GM19240 (cell line): ENCODE measurements at regions not wholly inside any gene's neighbourhood (a gene's known extent, or its start where the extent isn't known, plus 50 kb on each side); places are given as distances from the start of the nearest gene placed in this dataset.
"Not testable (repeated sequence)": the region's sequence is repeated elsewhere in the genome, so short reads cannot be mapped to it uniquely, and the experiment has no call there.

Experiments used
- DNase-seq: peaks from one replicate; pipeline ENCODE4 v3.0.0; 2011; ENCODE audit warnings: low spot score; ENCODE audit not compliant: insufficient read length

DNA sequence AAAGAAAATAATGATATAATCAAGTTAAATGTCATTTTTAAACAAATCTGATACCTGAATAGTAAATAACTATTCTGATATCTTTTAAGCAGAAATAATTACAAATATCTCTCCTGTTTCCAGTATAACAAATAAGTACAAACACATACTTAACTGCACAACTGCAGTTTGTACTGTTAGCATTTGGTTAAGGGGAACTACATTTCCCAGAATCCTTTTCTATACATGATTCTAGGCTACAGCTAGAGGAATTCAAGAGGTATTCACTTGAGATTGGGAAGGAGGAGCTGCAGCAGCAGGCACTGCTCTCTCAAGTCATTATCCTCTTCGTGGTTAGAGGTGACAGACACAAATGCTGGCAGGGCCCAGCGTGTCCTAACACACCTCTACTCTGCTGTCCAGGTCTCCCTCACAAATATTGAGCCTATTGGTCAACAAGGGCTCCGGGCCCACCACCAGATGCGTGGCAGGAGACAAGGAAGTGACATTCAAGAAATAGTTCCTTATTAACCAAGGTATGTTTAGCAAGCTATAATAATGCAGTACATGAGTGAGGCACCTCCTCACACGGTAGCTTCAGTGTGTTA, 255.1 kb upstream of the MKLN1 start:
- no peak for DNase-seq

GRCh38 chr7:131074043-131074442, 253.6 kb upstream of the MKLN1 start:
- no peak for DNase-seq

DNA sequence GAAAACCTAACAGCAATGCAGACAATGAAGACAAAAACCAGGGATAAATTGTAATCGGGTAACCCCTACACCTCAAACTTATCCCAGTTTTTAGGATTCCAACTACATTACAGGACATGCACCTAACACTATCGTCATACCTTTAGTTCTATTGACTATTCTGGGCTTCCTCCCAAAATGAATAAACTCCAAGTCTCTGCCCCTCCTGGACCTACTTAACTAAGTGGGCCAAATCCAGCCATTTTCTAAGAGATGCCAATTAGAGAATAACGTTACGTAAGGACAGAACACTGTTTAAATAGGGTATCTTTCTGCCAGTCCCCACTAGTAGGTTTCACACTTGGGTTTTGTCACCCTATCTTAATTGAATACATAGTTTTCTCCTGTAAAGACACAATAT, 253.1 kb upstream of the MKLN1 start:
- DNase-seq, result no peak

- no peak for DNase-seq
Observed at GRCh38 chr7:131075406-131075805, 252.3 kb upstream of the MKLN1 start.

DNA sequence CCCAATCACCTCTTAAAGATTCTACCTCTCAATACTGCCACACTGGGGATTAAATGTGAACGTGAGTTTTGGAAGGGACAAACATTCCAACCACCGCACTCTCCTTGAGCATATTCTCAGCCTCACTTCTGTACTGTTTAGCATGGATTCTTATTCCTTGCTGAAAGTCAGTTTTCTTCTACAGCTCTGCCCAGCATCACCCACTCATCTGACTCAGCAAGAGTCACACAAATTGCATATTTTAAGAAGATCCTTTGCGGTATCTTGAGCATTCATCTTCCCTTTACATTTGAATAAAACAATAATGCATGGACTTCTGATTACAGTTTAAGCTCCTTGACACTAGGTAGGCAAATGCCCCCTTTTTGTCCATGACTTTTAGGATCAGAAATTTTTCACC, 251.6 kb upstream of the MKLN1 start:
- no peak for DNase-seq

DNA sequence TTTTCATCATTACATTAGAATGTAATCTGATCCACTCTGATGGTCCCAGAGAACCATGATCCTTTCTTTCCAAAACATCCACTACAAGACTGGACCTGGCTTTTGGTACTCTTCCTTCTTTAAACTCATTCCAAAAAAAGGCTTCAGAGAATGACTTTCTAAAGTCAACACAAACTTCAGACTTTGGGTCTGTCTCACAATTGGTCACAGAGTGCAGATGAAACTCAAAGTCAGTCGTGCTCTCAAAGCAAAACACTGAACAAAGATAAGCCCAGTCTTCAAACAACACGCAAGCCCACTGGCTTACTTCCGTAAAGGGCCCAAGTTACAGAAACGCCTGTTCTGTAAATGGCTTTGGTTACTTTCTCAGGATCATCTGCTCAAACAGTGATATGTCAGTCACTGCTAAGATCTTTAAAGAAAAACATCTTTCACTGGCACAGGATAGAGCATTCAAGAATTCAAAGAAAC, 250.9 kb upstream of the MKLN1 start:
- no peak for DNase-seq

DNA sequence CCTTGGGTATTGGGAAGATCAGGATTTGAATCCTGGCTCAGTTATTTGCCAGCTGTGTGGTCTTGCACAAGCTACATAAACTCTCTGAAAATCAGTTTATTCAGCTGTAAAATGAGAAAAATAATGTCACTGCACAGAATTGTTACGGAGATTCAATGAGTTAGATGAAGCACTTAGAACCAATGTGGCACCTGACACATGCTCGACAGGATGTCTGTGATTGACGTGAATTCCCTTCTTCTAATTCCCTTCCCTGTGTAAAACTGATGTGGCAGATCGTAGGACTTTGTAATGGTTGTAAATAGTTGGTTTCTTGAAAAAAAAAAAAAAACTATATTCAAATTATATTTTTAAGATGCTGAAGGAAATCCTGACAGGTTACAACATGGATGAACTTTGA, 249.9 kb upstream of the MKLN1 start:
- no peak for DNase-seq

DNA sequence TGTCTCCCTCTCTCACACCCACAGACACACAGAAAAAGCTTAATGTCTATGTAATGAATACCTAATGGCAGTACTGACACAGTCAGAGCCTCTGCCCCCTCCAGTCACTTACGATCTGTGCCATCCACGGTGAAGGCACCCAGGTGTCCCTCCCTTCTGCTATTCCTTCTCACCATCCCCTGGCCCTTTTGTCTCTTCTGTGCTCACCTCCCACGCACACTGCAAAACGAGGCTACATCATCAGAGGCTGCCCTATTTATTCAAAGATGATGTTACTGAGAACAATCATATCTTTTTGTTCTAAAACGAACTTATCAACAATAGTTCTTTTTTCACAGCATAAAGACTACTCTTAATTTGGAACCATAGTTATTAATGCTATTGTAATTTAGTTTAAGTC, 246.9 kb upstream of the MKLN1 start:
- no peak for DNase-seq

- no peak for DNase-seq
Observed at GRCh38 chr7:131081308-131081707, 246.4 kb upstream of the MKLN1 start.

GRCh38 chr7:131083781-131084180, 243.9 kb upstream of the MKLN1 start:
- DNase-seq, result no peak

DNA sequence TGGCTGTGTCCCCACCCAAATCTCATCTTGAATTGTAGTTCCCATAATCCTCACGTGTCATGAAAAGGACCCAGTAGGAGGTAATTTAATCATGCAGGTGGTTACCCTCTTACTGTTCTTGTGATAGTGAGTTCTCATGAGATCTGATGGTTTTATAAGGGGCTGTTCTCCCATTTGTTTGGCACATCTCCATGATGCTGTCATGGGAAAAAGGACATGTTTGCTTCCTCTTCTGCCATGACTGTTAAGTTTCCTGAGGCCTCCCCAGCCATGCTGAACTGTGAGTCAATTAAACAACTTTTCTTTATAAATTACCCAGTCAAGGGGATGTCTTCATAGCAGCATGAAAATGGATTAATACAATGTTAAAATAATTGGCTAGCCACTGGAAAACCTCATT, 243.3 kb upstream of the MKLN1 start:
- DNase-seq, result not testable (repeated sequence)

GRCh38 chr7:131087756-131088658, 239.7 kb upstream of the MKLN1 start:
- no peak for DNase-seq

DNA sequence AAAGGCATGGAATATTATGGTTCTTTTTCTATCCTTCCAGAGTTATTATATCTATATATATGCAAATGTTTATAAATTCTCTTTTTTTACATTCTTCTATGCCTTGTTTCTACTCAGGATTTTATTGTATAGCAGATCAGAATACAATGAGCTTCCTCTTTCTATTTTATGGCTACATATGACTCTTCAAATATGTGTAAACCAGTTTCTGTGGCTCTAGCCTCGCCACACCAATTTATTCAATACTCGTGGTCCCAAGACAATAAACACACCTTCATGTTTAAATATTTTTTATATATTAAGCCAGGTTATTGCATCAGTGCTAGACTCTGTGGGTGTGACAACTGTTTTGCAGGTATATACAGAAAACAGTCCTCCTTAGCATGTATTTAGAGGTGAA, 237.5 kb upstream of the MKLN1 start:
- DNase-seq, result no peak

GRCh38 chr7:131090886-131091692, 236.6 kb upstream of the MKLN1 start:
- no peak for DNase-seq

DNA sequence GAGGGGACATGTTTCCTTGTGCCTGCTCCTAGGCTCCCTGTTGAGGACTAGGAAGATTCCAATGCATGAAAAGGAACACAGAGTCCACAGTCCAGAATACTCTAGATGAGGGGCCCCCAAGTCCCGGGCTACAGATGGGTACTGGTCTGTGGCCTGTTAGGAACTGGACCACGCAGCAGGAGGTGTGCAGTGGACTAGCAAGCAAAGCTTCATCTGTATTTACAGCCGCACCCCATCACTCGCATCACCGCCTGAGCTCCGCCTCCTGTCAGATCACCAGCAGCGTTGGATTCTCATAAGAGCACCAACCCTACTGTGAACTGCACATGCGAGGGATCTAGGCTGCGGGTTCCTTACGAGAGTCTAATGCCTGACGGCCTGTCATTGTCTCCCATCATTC, 233.0 kb upstream of the MKLN1 start:
- DNase-seq, result no peak

GRCh38 chr7:131095346-131095745, 232.3 kb upstream of the MKLN1 start:
- no peak for DNase-seq

DNA sequence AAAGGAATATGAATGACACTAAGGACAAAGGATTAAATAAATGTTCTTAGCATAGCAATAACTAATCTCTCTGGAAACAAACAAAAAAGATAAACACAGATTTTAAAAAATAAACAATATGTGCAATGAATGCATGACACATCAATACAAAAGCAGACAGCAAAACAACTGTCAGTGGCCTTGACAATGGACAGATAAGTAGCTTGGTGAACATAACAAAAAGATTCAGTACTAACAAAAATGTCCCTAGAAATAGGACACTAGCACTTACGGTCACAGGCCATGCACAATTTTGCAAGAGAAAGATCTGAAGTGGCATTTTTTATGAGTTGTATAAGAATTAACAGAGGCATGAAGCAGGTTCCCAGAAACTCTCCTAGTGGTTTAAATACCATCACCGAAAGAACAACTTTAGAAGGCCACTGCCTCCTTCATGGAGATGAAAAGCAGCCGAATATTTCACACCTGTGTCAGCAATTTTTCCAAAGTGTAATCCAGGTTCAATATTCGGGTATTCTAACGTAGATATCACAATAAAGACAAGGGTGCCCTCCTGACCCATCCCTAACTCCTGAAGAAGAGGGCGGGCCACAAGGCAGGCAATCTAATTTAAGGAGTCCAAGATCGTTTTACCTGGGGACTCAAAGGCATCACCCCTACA, 231.3 kb upstream of the MKLN1 start:
- no peak for DNase-seq

- DNase-seq, result no peak
Observed at GRCh38 chr7:131097662-131098376, 229.9 kb upstream of the MKLN1 start.

GRCh38 chr7:131098527-131098926, 229.1 kb upstream of the MKLN1 start:
- DNase-seq, result no peak

GRCh38 chr7:131100357-131101054, 227.2 kb upstream of the MKLN1 start:
- no peak for DNase-seq
